A673 (cell line): ENCODE measurements at regions not wholly inside any gene's neighbourhood (a gene's known extent, or its start where the extent isn't known, plus 50 kb on each side); places are given as distances from the start of the nearest gene placed in this dataset.

Source experiments
- EZH2 ChIP-seq: fragments of 200-600 bp; sonication (generic); IDR thresholded peaks from 2 replicates; pipeline ENCODE4 v1.6.1; 2017; ENCODE audit warnings: borderline replicate concordance, low read depth, mild to moderate bottlenecking, mixed read lengths, antibody characterized with exemption, low read length; ENCODE audit not compliant: poor library complexity, severe bottlenecking
- TF ChIP-seq, protein P1 (sequence below): fragments of 300-800, 200-600 bp; sonication (generic); conservative IDR thresholded peaks from 2 replicates; pipeline ENCODE4 v1.5.1; 2017; ENCODE audit warnings: low read depth, mild to moderate bottlenecking, antibody characterized with exemption, low read length, moderate library complexity, mixed read lengths

DNA sequence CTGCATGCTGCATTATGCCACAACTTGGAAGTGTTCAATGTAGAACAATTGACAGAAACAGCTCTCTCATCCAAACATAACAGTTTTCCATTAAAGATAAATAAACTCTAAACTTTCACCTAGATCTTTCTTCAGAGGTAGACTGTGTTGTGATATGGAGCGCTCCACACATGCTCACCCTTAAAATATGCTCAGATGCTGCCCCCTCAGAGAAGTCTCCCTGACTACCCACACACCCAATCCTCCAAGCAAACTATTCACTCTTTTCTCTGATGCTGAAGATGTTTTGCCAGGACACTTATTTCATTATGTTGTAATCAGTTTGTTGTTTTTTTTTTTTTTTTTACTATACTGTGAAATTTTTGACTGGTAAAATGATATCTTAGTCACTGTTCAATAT is 206.6 kb upstream of the RASA1 start:
- TF ChIP-seq, protein P1, sequence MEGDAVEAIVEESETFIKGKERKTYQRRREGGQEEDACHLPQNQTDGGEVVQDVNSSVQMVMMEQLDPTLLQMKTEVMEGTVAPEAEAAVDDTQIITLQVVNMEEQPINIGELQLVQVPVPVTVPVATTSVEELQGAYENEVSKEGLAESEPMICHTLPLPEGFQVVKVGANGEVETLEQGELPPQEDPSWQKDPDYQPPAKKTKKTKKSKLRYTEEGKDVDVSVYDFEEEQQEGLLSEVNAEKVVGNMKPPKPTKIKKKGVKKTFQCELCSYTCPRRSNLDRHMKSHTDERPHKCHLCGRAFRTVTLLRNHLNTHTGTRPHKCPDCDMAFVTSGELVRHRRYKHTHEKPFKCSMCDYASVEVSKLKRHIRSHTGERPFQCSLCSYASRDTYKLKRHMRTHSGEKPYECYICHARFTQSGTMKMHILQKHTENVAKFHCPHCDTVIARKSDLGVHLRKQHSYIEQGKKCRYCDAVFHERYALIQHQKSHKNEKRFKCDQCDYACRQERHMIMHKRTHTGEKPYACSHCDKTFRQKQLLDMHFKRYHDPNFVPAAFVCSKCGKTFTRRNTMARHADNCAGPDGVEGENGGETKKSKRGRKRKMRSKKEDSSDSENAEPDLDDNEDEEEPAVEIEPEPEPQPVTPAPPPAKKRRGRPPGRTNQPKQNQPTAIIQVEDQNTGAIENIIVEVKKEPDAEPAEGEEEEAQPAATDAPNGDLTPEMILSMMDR = no peak
- TF ChIP-seq EZH2 = no peak
